Effector CD4-positive, alpha-beta T cell (primary cell): ENCODE measurements at regions not wholly inside any gene's neighbourhood (a gene's known extent, or its start where the extent isn't known, plus 50 kb on each side); places are given as distances from the start of the nearest gene placed in this dataset.

Source experiments
- DNase-seq: peaks from one replicate; pipeline ENCODE4 v3.0.0-alpha.2; 2020

GRCh38 chr2:128710242-128710641, 391.6 kb upstream of the HS6ST1 start:
- DNase-seq = no peak

- no peak for DNase-seq
Measured at GRCh38 chr2:128710729-128711128, 392.1 kb upstream of the HS6ST1 start.

GRCh38 chr2:128714285-128714684, 395.6 kb upstream of the HS6ST1 start:
- DNase-seq = no peak

GRCh38 chr2:128714851-128715312, 396.2 kb upstream of the HS6ST1 start:
- no peak for DNase-seq

GRCh38 chr2:128715360-128715759, 396.7 kb upstream of the HS6ST1 start:
- no peak for DNase-seq

- DNase-seq = no peak
Measured at GRCh38 chr2:128716299-128716721, 397.6 kb upstream of the HS6ST1 start.

GRCh38 chr2:128717758-128718710, 399.4 kb upstream of the HS6ST1 start:
- DNase-seq = no peak

- no peak for DNase-seq
Measured at GRCh38 chr2:128720080-128721022, 401.7 kb upstream of the HS6ST1 start.

GRCh38 chr2:128721096-128721495, 402.4 kb upstream of the HS6ST1 start:
- no peak for DNase-seq

- no peak for DNase-seq
Measured at GRCh38 chr2:128722489-128722888, 403.8 kb upstream of the HS6ST1 start.

- no peak for DNase-seq
Measured at GRCh38 chr2:128724547-128724946, 405.9 kb upstream of the HS6ST1 start.

- no peak for DNase-seq
Measured at GRCh38 chr2:128724972-128725371, 406.3 kb upstream of the HS6ST1 start.

GRCh38 chr2:128726236-128726635, 407.6 kb upstream of the HS6ST1 start:
- no peak for DNase-seq

- no peak for DNase-seq
Measured at GRCh38 chr2:128726911-128727310, 408.2 kb upstream of the HS6ST1 start.

- no peak for DNase-seq
Measured at GRCh38 chr2:128727404-128727803, 408.7 kb upstream of the HS6ST1 start.

GRCh38 chr2:128727914-128728313, 409.2 kb upstream of the HS6ST1 start:
- no peak for DNase-seq

GRCh38 chr2:128729051-128729450, 410.4 kb upstream of the HS6ST1 start:
- DNase-seq = no peak

GRCh38 chr2:128731994-128732650, 413.5 kb upstream of the HS6ST1 start:
- no peak for DNase-seq

- no peak for DNase-seq
Measured at GRCh38 chr2:128732976-128733431, 414.3 kb upstream of the HS6ST1 start.

- DNase-seq = no peak
Measured at GRCh38 chr2:128733450-128733849, 414.8 kb upstream of the HS6ST1 start.

GRCh38 chr2:128734521-128735295, 416.0 kb upstream of the HS6ST1 start:
- DNase-seq = no peak
